ENCODE measurements at regions not wholly inside any gene's neighbourhood (a gene's known extent, or its start where the extent isn't known, plus 50 kb on each side); places are given as distances from the start of the nearest gene placed in this dataset.

DNA sequence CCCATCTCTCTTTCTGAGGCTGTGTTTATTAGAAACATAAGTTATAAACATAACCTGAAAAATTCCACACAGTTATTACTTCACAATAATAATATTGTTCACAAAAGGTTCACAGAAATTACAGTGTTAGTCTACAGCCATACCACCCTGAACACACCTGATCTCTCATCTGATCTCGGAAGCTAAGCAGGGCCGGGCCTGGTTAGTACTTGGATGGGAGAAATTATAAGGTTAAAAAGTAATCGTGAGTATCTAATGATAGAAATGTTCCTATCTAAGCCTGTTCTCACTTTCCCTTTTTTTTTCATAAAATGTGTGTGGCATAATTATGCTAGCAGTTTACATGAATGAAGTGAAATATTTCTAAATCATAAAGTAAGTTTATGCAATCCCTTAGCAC lies 647.8 kb downstream of the TBC1D32 start:
- ChIA-PET POLR2A (no interaction called here), CTCF (no interaction called here)
- DNase-seq (ENCODE audit: low read depth, low spot score) (no peak), ATAC-seq (no peak)
- in situ Hi-C loops (cut with HindIII; ENCODE audit: low pct_unique_long_range_greater_than_20kb, low sequenced_read_pairs) (no loop called here), intact Hi-C loops (cut with micrococcal nuclease; ENCODE audit: unreplicated experiment) (no loop called here)
- TF ChIP-seq POLR2AphosphoS5 (IDR thresholded peaks at IDR 0.05; ENCODE audit: low read depth, low read length) (no peak), TCF7L2 (IDR thresholded peaks at IDR 0.05; ENCODE audit: low read depth, low read length) (no peak), SIN3A (IDR thresholded peaks at IDR 0.05; ENCODE audit: borderline replicate concordance, insufficient read depth, low read depth, low read length) (no peak)
- TF ChIP-seq, protein P1, sequence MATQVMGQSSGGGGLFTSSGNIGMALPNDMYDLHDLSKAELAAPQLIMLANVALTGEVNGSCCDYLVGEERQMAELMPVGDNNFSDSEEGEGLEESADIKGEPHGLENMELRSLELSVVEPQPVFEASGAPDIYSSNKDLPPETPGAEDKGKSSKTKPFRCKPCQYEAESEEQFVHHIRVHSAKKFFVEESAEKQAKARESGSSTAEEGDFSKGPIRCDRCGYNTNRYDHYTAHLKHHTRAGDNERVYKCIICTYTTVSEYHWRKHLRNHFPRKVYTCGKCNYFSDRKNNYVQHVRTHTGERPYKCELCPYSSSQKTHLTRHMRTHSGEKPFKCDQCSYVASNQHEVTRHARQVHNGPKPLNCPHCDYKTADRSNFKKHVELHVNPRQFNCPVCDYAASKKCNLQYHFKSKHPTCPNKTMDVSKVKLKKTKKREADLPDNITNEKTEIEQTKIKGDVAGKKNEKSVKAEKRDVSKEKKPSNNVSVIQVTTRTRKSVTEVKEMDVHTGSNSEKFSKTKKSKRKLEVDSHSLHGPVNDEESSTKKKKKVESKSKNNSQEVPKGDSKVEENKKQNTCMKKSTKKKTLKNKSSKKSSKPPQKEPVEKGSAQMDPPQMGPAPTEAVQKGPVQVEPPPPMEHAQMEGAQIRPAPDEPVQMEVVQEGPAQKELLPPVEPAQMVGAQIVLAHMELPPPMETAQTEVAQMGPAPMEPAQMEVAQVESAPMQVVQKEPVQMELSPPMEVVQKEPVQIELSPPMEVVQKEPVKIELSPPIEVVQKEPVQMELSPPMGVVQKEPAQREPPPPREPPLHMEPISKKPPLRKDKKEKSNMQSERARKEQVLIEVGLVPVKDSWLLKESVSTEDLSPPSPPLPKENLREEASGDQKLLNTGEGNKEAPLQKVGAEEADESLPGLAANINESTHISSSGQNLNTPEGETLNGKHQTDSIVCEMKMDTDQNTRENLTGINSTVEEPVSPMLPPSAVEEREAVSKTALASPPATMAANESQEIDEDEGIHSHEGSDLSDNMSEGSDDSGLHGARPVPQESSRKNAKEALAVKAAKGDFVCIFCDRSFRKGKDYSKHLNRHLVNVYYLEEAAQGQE (IDR thresholded peaks at IDR 0.05; ENCODE audit: insufficient read depth in 1 of 2, low read depth in 2 of 2, low read length in 1 of 2) = no peak
- TF ChIP-seq, protein P2, sequence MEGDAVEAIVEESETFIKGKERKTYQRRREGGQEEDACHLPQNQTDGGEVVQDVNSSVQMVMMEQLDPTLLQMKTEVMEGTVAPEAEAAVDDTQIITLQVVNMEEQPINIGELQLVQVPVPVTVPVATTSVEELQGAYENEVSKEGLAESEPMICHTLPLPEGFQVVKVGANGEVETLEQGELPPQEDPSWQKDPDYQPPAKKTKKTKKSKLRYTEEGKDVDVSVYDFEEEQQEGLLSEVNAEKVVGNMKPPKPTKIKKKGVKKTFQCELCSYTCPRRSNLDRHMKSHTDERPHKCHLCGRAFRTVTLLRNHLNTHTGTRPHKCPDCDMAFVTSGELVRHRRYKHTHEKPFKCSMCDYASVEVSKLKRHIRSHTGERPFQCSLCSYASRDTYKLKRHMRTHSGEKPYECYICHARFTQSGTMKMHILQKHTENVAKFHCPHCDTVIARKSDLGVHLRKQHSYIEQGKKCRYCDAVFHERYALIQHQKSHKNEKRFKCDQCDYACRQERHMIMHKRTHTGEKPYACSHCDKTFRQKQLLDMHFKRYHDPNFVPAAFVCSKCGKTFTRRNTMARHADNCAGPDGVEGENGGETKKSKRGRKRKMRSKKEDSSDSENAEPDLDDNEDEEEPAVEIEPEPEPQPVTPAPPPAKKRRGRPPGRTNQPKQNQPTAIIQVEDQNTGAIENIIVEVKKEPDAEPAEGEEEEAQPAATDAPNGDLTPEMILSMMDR (IDR thresholded peaks at IDR 0.05) = no peak
- Histone ChIP-seq H3K36me3 (ENCODE audit: control insufficient read depth, insufficient read depth, low read length) (no peaks in the 10 kb centered on the region), H3K9me3 (ENCODE audit: control insufficient read depth, insufficient read depth, low read depth, low read length) (no peaks in the 10 kb centered on the region), H3K27ac (ENCODE audit: low read length) (no peak overlapping the region), H3K4me3 (ENCODE audit: low read depth in 2 of 2, low read length in 2 of 2) (no peak overlapping the region), H3K27me3 (ENCODE audit: control insufficient read depth, insufficient read depth, low read length) (no peaks in the 10 kb centered on the region), H3K4me1 (ENCODE audit: control insufficient read depth, insufficient read depth, low read length) (no peaks in the 10 kb centered on the region)
- BruUV-seq (replicated peaks) = no TSS peak

DNA sequence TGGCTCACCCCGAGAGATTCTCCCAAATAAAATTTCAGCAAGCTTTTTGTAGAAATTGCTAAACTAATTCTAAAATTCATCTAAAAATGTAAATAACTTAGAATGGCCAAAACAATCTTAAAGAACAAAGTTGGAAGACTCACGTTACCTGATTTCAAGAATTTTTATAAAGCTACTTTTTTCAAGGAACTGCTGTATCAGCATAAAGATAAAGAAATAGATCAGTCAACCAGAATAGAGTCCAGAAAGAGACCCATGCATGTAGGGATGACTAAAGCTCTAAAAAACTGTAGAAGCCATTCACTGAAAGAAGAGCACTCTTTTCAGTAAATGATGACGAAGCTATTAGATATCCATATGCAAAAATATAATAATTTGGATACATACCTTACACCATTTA lies 652.1 kb downstream of the TBC1D32 start:
- DNase-seq (ENCODE audit: low read depth, low spot score) (no peak), ATAC-seq (no peak)
- H3K27me3 ChIP-seq (ENCODE audit: control insufficient read depth, insufficient read depth, low read length) = no peaks in the 10 kb centered on the region
- ChIA-PET CTCF (no interaction called here), POLR2A (no interaction called here)
- no peaks in the 10 kb centered on the region for H3K4me1 ChIP-seq (ENCODE audit: control insufficient read depth, insufficient read depth, low read length)
- intact Hi-C loops (cut with micrococcal nuclease; ENCODE audit: unreplicated experiment) (no loop called here), in situ Hi-C loops (cut with HindIII; ENCODE audit: low pct_unique_long_range_greater_than_20kb, low sequenced_read_pairs) (no loop called here)
- H3K9me3 ChIP-seq (ENCODE audit: control insufficient read depth, insufficient read depth, low read depth, low read length) = no peaks in the 10 kb centered on the region
- no peaks in the 10 kb centered on the region for H3K36me3 ChIP-seq (ENCODE audit: control insufficient read depth, insufficient read depth, low read length)
- H3K4me3 ChIP-seq (ENCODE audit: low read depth in 2 of 2, low read length in 2 of 2) = no peak overlapping the region
- BruUV-seq (replicated peaks) = no TSS peak
- no peak overlapping the region for H3K27ac ChIP-seq (ENCODE audit: low read length)
- TF ChIP-seq, protein P1 (IDR thresholded peaks at IDR 0.05; ENCODE audit: insufficient read depth in 1 of 2, low read depth in 2 of 2, low read length in 1 of 2) = no peak
- no peak for TF ChIP-seq POLR2AphosphoS5 (IDR thresholded peaks at IDR 0.05; ENCODE audit: low read depth, low read length)
- TF ChIP-seq, protein P2 (IDR thresholded peaks at IDR 0.05) = no peak
- TF ChIP-seq SIN3A (IDR thresholded peaks at IDR 0.05; ENCODE audit: borderline replicate concordance, insufficient read depth, low read depth, low read length) = no peak
- TF ChIP-seq TCF7L2 (IDR thresholded peaks at IDR 0.05; ENCODE audit: low read depth, low read length) = no peak
